ENCODE measurements at regions not wholly inside any gene's neighbourhood (a gene's known extent, or its start where the extent isn't known, plus 50 kb on each side); places are given as distances from the start of the nearest gene placed in this dataset.

GRCh38 chr5:68966596-68966995, 127.2 kb upstream of the SLC30A5 start:
- H3K9ac ChIP-seq (ENCODE audit: low read length in 5 of 5): no peak overlapping the region
- no peaks in the 10 kb centered on the region for H3K9me3 ChIP-seq (ENCODE audit: control insufficient read depth in 5 of 5, low read length in 5 of 5)
- no peaks in the 10 kb centered on the region for H3K27me3 ChIP-seq (ENCODE audit: control insufficient read depth in 5 of 5, insufficient read depth in 4 of 5, low read length in 5 of 5)
- no peak overlapping the region for H3K27ac ChIP-seq (ENCODE audit: low read depth, low read length)
- H3K4me3 ChIP-seq (ENCODE audit: low read depth in 1 of 5, low read length in 5 of 5): no peak overlapping the region
- peaks cover 5 to 16% (median 10%) of the 10 kb centered on the region in 5 donors for H3K4me1 ChIP-seq (ENCODE audit: control insufficient read depth in 5 of 5, insufficient read depth in 5 of 5, low read length in 5 of 5)
- no peaks in the 10 kb centered on the region for H3K36me3 ChIP-seq (ENCODE audit: control insufficient read depth in 5 of 5, insufficient read depth in 5 of 5, low read length in 5 of 5)

DNA sequence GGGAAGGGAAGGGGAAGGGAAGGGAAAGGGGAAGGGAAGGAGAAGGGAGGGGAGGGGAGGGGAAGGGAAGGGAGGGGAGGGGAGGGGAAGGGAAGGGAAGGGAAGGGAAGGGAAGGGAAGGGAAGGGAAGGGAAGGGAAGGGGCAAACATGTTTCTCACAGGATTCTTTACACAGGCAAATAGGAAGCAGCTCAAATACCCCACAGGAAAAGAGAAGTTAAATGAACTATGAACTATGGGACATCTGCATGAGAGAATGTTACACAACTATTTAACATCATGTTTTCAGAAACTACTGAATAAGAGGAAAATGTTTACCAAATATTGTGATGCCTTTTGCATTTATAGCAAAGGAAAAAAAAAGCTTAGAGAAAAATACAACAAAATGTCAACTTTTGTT, 125.4 kb upstream of the SLC30A5 start:
- H3K36me3 ChIP-seq (ENCODE audit: control insufficient read depth in 5 of 5, insufficient read depth in 5 of 5, low read length in 5 of 5): no peaks in the 10 kb centered on the region
- H3K27me3 ChIP-seq (ENCODE audit: control insufficient read depth in 5 of 5, insufficient read depth in 4 of 5, low read length in 5 of 5): no peaks in the 10 kb centered on the region
- peaks cover 0 to 10% (median 0%) of the 10 kb centered on the region in 5 donors for H3K4me1 ChIP-seq (ENCODE audit: control insufficient read depth in 5 of 5, insufficient read depth in 5 of 5, low read length in 5 of 5)
- no peak overlapping the region for H3K9ac ChIP-seq (ENCODE audit: low read length in 5 of 5)
- H3K27ac ChIP-seq (ENCODE audit: low read depth, low read length): no peak overlapping the region
- H3K9me3 ChIP-seq (ENCODE audit: control insufficient read depth in 5 of 5, low read length in 5 of 5): no peaks in the 10 kb centered on the region
- no peak overlapping the region for H3K4me3 ChIP-seq (ENCODE audit: low read depth in 1 of 5, low read length in 5 of 5)

- no peaks in the 10 kb centered on the region for H3K36me3 ChIP-seq (ENCODE audit: control insufficient read depth in 5 of 5, insufficient read depth in 5 of 5, low read length in 5 of 5)
- peaks cover 0 to 6% (median 0%) of the 10 kb centered on the region in 5 donors for H3K9me3 ChIP-seq (ENCODE audit: control insufficient read depth in 5 of 5, low read length in 5 of 5)
- H3K27ac ChIP-seq (ENCODE audit: low read depth, low read length): no peak overlapping the region
- H3K4me1 ChIP-seq (ENCODE audit: control insufficient read depth in 5 of 5, insufficient read depth in 5 of 5, low read length in 5 of 5): peaks cover 0 to 3% (median 0%) of the 10 kb centered on the region in 5 donors
- no peak overlapping the region for H3K9ac ChIP-seq (ENCODE audit: low read length in 5 of 5)
- no peak overlapping the region for H3K4me3 ChIP-seq (ENCODE audit: low read depth in 1 of 5, low read length in 5 of 5)
- H3K27me3 ChIP-seq (ENCODE audit: control insufficient read depth in 5 of 5, insufficient read depth in 4 of 5, low read length in 5 of 5): no peaks in the 10 kb centered on the region
Measured at GRCh38 chr5:68970617-68971016, 123.2 kb upstream of the SLC30A5 start.

GRCh38 chr5:68973696-68974095, 120.1 kb upstream of the SLC30A5 start:
- H3K4me3 ChIP-seq (ENCODE audit: low read depth in 1 of 5, low read length in 5 of 5): no peak overlapping the region
- H3K4me1 ChIP-seq (ENCODE audit: control insufficient read depth in 5 of 5, insufficient read depth in 5 of 5, low read length in 5 of 5): no peaks in the 10 kb centered on the region

GRCh38 chr5:68983043-68983442, 110.8 kb upstream of the SLC30A5 start:
- no peak overlapping the region for H3K4me3 ChIP-seq (ENCODE audit: low read depth in 1 of 5, low read length in 5 of 5)
- H3K27me3 ChIP-seq (ENCODE audit: control insufficient read depth in 5 of 5, insufficient read depth in 4 of 5, low read length in 5 of 5): no peaks in the 10 kb centered on the region
- no peaks in the 10 kb centered on the region for H3K36me3 ChIP-seq (ENCODE audit: control insufficient read depth in 5 of 5, insufficient read depth in 5 of 5, low read length in 5 of 5)
- H3K9ac ChIP-seq (ENCODE audit: low read length in 5 of 5): no peak overlapping the region
- H3K27ac ChIP-seq (ENCODE audit: low read depth, low read length): no peak overlapping the region
- no peaks in the 10 kb centered on the region for H3K4me1 ChIP-seq (ENCODE audit: control insufficient read depth in 5 of 5, insufficient read depth in 5 of 5, low read length in 5 of 5)
- no peaks in the 10 kb centered on the region for H3K9me3 ChIP-seq (ENCODE audit: control insufficient read depth in 5 of 5, low read length in 5 of 5)

More at GRCh38 chr5:68973696-68974095, 120.1 kb upstream of the SLC30A5 start:
- Histone ChIP-seq H3K9me3 (ENCODE audit: control insufficient read depth in 5 of 5, low read length in 5 of 5) (peaks cover 0 to 9% (median 0%) of the 10 kb centered on the region in 5 donors), H3K36me3 (ENCODE audit: control insufficient read depth in 5 of 5, insufficient read depth in 5 of 5, low read length in 5 of 5) (no peaks in the 10 kb centered on the region), H3K9ac (ENCODE audit: low read length in 5 of 5) (no peak overlapping the region), H3K27me3 (ENCODE audit: control insufficient read depth in 5 of 5, insufficient read depth in 4 of 5, low read length in 5 of 5) (no peaks in the 10 kb centered on the region), H3K27ac (ENCODE audit: low read depth, low read length) (no peak overlapping the region)

GRCh38 chr5:68983959-68984358, 109.9 kb upstream of the SLC30A5 start:
- H3K27ac ChIP-seq (ENCODE audit: low read depth, low read length): no peak overlapping the region
- H3K36me3 ChIP-seq (ENCODE audit: control insufficient read depth in 5 of 5, insufficient read depth in 5 of 5, low read length in 5 of 5): no peaks in the 10 kb centered on the region
- no peaks in the 10 kb centered on the region for H3K27me3 ChIP-seq (ENCODE audit: control insufficient read depth in 5 of 5, insufficient read depth in 4 of 5, low read length in 5 of 5)
- no peaks in the 10 kb centered on the region for H3K4me1 ChIP-seq (ENCODE audit: control insufficient read depth in 5 of 5, insufficient read depth in 5 of 5, low read length in 5 of 5)
- no peaks in the 10 kb centered on the region for H3K9me3 ChIP-seq (ENCODE audit: control insufficient read depth in 5 of 5, low read length in 5 of 5)
- H3K9ac ChIP-seq (ENCODE audit: low read length in 5 of 5): no peak overlapping the region
- no peak overlapping the region for H3K4me3 ChIP-seq (ENCODE audit: low read depth in 1 of 5, low read length in 5 of 5)

GRCh38 chr5:68991279-68992084, 102.3 kb upstream of the SLC30A5 start:
- Histone ChIP-seq H3K36me3 (ENCODE audit: control insufficient read depth in 5 of 5, insufficient read depth in 5 of 5, low read length in 5 of 5) (no peaks in the 10 kb centered on the region), H3K27ac (ENCODE audit: low read depth, low read length) (no peak overlapping the region)

GRCh38 chr5:68994645-68995044, 99.2 kb upstream of the SLC30A5 start:
- Histone ChIP-seq H3K4me1 (ENCODE audit: control insufficient read depth in 5 of 5, insufficient read depth in 5 of 5, low read length in 5 of 5) (no peaks in the 10 kb centered on the region), H3K27ac (ENCODE audit: low read depth, low read length) (no peak overlapping the region)

More at GRCh38 chr5:68991279-68992084, 102.3 kb upstream of the SLC30A5 start:
- no peak overlapping the region for H3K9ac ChIP-seq (ENCODE audit: low read length in 5 of 5)
- H3K9me3 ChIP-seq (ENCODE audit: control insufficient read depth in 5 of 5, low read length in 5 of 5): no peaks in the 10 kb centered on the region
- no peak overlapping the region for H3K4me3 ChIP-seq (ENCODE audit: low read depth in 1 of 5, low read length in 5 of 5)
- no peaks in the 10 kb centered on the region for H3K27me3 ChIP-seq (ENCODE audit: control insufficient read depth in 5 of 5, insufficient read depth in 4 of 5, low read length in 5 of 5)
- H3K4me1 ChIP-seq (ENCODE audit: control insufficient read depth in 5 of 5, insufficient read depth in 5 of 5, low read length in 5 of 5): no peaks in the 10 kb centered on the region

DNA sequence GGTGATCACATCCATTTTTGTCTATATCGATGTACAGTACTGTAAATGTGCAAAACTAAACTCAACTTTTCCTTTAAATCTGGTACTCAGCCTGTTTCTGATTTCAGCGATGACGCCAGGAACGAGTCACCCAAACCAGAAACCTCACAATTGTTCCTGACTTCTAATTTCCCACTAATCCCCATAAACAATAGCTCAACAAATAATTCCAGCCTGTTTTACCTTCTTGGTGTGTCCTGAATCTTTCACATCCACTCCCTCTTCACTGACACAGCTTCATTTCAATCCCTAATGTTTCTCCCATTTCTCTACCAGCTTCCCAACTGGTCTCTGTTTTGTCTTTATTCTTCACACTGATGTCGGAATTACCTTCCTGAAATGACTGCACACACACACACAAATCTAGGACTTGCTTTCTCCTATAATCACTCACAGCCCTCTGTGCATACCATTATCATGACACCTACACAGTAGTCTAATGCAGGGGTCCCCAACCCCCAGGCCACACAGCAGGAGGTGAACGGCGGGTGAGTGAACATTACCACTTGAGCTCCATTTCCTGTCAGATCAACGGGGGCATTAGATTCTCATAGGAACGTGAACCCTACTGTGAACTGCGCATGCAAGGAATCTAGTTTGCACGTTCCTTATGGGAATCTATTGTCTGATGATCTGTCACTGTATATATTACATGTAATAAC, 97.8 kb upstream of the SLC30A5 start:
- no peaks in the 10 kb centered on the region for H3K27me3 ChIP-seq (ENCODE audit: control insufficient read depth in 5 of 5, insufficient read depth in 4 of 5, low read length in 5 of 5)
- H3K9me3 ChIP-seq (ENCODE audit: control insufficient read depth in 5 of 5, low read length in 5 of 5): no peaks in the 10 kb centered on the region
- no peaks in the 10 kb centered on the region for H3K4me1 ChIP-seq (ENCODE audit: control insufficient read depth in 5 of 5, insufficient read depth in 5 of 5, low read length in 5 of 5)
- no peak overlapping the region for H3K27ac ChIP-seq (ENCODE audit: low read depth, low read length)
- H3K4me3 ChIP-seq (ENCODE audit: low read depth in 1 of 5, low read length in 5 of 5): no peak overlapping the region
- no peaks in the 10 kb centered on the region for H3K36me3 ChIP-seq (ENCODE audit: control insufficient read depth in 5 of 5, insufficient read depth in 5 of 5, low read length in 5 of 5)
- H3K9ac ChIP-seq (ENCODE audit: low read length in 5 of 5): no peak overlapping the region

More at GRCh38 chr5:68994645-68995044, 99.2 kb upstream of the SLC30A5 start:
- H3K9me3 ChIP-seq (ENCODE audit: control insufficient read depth in 5 of 5, low read length in 5 of 5): no peaks in the 10 kb centered on the region
- no peaks in the 10 kb centered on the region for H3K36me3 ChIP-seq (ENCODE audit: control insufficient read depth in 5 of 5, insufficient read depth in 5 of 5, low read length in 5 of 5)
- H3K9ac ChIP-seq (ENCODE audit: low read length in 5 of 5): no peak overlapping the region
- no peaks in the 10 kb centered on the region for H3K27me3 ChIP-seq (ENCODE audit: control insufficient read depth in 5 of 5, insufficient read depth in 4 of 5, low read length in 5 of 5)
- H3K4me3 ChIP-seq (ENCODE audit: low read depth in 1 of 5, low read length in 5 of 5): no peak overlapping the region

DNA sequence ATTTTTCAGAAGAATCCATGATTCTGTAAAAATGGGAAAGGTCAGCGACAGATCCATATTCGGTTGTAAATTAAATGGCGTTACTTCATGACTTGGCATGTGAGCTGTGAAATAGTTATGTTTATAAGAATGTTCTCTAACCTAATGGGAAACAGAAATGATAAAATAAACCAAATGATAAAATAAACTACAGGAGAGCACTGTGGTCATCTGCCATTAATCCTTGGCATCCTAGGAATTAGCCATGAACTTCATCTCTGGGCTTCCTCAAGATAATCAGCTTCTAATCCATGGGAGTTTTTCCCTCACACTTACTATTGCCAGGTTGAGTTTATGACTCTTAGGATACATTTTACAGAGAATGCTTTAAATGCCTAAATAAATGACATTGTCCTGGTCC, 94.6 kb upstream of the SLC30A5 start:
- Histone ChIP-seq H3K9ac (ENCODE audit: low read length in 5 of 5) (no peak overlapping the region), H3K36me3 (ENCODE audit: control insufficient read depth in 5 of 5, insufficient read depth in 5 of 5, low read length in 5 of 5) (no peaks in the 10 kb centered on the region), H3K9me3 (ENCODE audit: control insufficient read depth in 5 of 5, low read length in 5 of 5) (no peaks in the 10 kb centered on the region), H3K27me3 (ENCODE audit: control insufficient read depth in 5 of 5, insufficient read depth in 4 of 5, low read length in 5 of 5) (peaks cover 0 to 2% (median 0%) of the 10 kb centered on the region in 5 donors), H3K27ac (ENCODE audit: low read depth, low read length) (no peak overlapping the region), H3K4me3 (ENCODE audit: low read depth in 1 of 5, low read length in 5 of 5) (no peak overlapping the region), H3K4me1 (ENCODE audit: control insufficient read depth in 5 of 5, insufficient read depth in 5 of 5, low read length in 5 of 5) (no peaks in the 10 kb centered on the region)

Data from subcutaneous abdominal adipose tissue (tissue), 5 donors.